Uterus (tissue), 3 donors: ENCODE measurements at regions not wholly inside any gene's neighbourhood (a gene's known extent, or its start where the extent isn't known, plus 50 kb on each side); places are given as distances from the start of the nearest gene placed in this dataset.

Source experiments
- DNase-seq, 2 donors: peaks; one replicate each; pipeline ENCODE4 v3.0.0-alpha.2; 2019 to 2020
- H3K27ac ChIP-seq, 2 donors: fragments of 200-600 bp; sonication (generic); 1 replicate in 1 of 2; 2 replicates in 1 of 2; pipeline ENCODE4 v1.5.1; 2016 to 2018
- H3K27me3 ChIP-seq, 2 donors: fragments of 200-600 bp; sonication (generic); one replicate each; pipeline ENCODE4 v1.5.1; 2018 to 2019; ENCODE audit warnings: control low read depth in 1 of 2
- H3K36me3 ChIP-seq, 2 donors: fragments of 200-600 bp; sonication (generic); one replicate each; pipeline ENCODE4 v1.5.1; 2019; ENCODE audit warnings: control low read depth in 1 of 2
- H3K4me1 ChIP-seq, 2 donors: fragments of 200-600 bp; sonication (generic); one replicate each; pipeline ENCODE4 v1.5.1; 2018 to 2019; ENCODE audit warnings: control low read depth in 1 of 2
- H3K4me3 ChIP-seq, 2 donors: fragments of 200-600 bp; sonication (generic); 1 replicate in 1 of 2; 2 replicates in 1 of 2; pipeline ENCODE4 v1.5.1; 2018 to 2019; ENCODE audit warnings: mild to moderate bottlenecking in 1 of 2
- H3K9me3 ChIP-seq, 2 donors: fragments of 200-600 bp; sonication (generic); one replicate each; pipeline ENCODE4 v1.5.1; 2019; ENCODE audit warnings: control low read depth in 1 of 2
- CTCF ChIP-seq, 4 experiments: fragments of 200-600 bp in 2 of 4; fragments of 450-650 bp in 2 of 4; sonication (generic) in 2 of 4; IDR thresholded peaks; one replicate each; pipeline ENCODE4 v1.5.1; 2016 to 2019; ENCODE audit warnings: antibody characterized with exemption in 4 of 4, mild to moderate bottlenecking in 2 of 4, moderate library complexity in 1 of 4
- POLR2A ChIP-seq, 2 donors: fragments of 450-650 bp; IDR thresholded peaks; one replicate each; pipeline ENCODE4 v1.6.1; 2016; ENCODE audit warnings: antibody characterized with exemption in 2 of 2, mild to moderate bottlenecking in 1 of 2, moderate library complexity in 1 of 2
- intact Hi-C: fragments of 100-400 bp; cut with DNase I; formaldehyde crosslinking; loops from one replicate; pipeline ENCODE4 v1.15.1; 2023; ENCODE audit warnings: low total_unique reads
- donor health status: DM: yes; HTN: yes; CAD: no.

DNA sequence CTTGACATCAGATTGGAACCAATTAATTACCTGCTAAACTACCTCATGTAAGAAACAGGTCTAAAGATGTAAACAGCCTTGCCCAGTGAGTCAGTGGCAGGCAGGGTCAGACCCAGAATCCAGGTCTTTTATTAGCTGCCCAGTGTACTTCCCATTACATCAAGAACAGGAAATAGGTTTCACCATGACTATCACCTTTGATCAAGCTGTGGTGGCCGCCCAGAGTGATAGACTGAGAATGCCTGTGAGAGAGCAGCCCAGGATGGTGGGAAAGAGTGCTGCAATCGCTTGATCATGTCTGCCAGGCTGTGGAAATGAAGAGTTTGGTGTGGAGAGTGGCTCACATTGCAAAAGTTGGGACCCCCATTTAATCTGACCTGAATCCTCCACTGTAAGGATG, 61.3 kb upstream of the PIAS1 start:
- no peaks in the 10 kb centered on the region for H3K4me1 ChIP-seq
- TF ChIP-seq POLR2A (IDR thresholded peaks at IDR 0.05) (no peak), CTCF (IDR thresholded peaks at IDR 0.05) (no peak)
- H3K27me3 ChIP-seq, result no peaks in the 10 kb centered on the region

GRCh38 chr15:67997996-67998395, 56.1 kb upstream of the PIAS1 start:
- intact Hi-C loops, result no loop called here
- Histone ChIP-seq H3K9me3 (no peaks in the 10 kb centered on the region), H3K4me1 (no peaks in the 10 kb centered on the region), H3K27me3 (no peaks in the 10 kb centered on the region), H3K4me3 (no peak overlapping the region), H3K27ac (no peak overlapping the region), H3K36me3 (no peaks in the 10 kb centered on the region)
- DNase-seq, result no peak
- TF ChIP-seq CTCF (IDR thresholded peaks at IDR 0.05), result no peak

More for the DNA sequence above, 61.3 kb upstream of the PIAS1 start:
- no peaks in the 10 kb centered on the region for H3K36me3 ChIP-seq
- intact Hi-C loops, result no loop called here
- no peak overlapping the region for H3K27ac ChIP-seq
- H3K9me3 ChIP-seq, result no peaks in the 10 kb centered on the region
- no peak overlapping the region for H3K4me3 ChIP-seq
- DNase-seq, result no peak

- Histone ChIP-seq H3K4me3 (no peak overlapping the region), H3K9me3 (no peaks in the 10 kb centered on the region), H3K36me3 (no peaks in the 10 kb centered on the region), H3K27ac (no peak overlapping the region), H3K27me3 (no peaks in the 10 kb centered on the region), H3K4me1 (no peaks in the 10 kb centered on the region)
- TF ChIP-seq POLR2A (IDR thresholded peaks at IDR 0.05) (no peak), CTCF (IDR thresholded peaks at IDR 0.05) (no peak)
- intact Hi-C loops, result no loop called here
- DNase-seq, result no peak
These were observed 55.4 kb upstream of the PIAS1 start for GRCh38 chr15:67998599-67999133.

DNA sequence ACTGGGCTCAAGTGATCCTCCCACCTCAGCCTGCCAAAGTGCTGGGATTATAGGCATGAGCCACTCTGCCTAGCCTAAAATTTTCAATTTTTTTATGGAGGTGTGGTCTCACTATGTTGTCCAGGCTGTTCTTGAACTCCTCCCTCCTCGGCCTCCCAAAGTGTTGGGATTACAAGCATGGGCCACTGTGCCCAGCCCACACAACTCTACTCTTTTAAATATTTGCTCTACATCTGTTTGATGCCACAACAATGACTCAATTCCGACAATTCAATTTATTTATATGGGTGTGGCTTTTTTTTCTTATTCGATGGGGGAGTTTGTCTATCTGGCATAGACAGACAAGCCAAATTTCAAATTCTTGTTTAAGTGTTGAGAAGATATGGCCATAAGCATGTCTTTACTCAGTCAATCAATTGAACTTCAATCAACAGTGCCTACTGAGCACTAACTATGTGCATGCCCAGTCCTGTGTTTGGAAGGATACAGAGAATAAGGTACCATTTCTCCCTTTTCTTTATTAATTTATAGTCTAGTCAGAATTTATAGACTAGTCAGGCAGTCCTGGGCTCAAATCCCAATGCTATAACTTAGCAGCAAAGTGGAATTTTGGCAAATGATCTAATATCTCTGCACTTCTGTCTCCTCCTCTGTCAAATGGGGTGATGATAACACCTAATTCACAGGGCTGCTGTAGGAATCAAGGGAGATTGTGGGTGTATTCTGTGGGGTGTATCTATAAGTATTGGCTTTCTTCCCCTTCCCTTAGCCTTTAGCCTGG, 54.6 kb upstream of the PIAS1 start:
- Histone ChIP-seq H3K36me3 (no peaks in the 10 kb centered on the region), H3K9me3 (no peaks in the 10 kb centered on the region), H3K27ac (no peak overlapping the region), H3K4me1 (no peaks in the 10 kb centered on the region), H3K27me3 (no peaks in the 10 kb centered on the region), H3K4me3 (no peak overlapping the region)
- no peak for TF ChIP-seq POLR2A (IDR thresholded peaks at IDR 0.05)
- TF ChIP-seq CTCF (IDR thresholded peaks at IDR 0.05), result no peak
- intact Hi-C loops, result no loop called here
- DNase-seq, result no peak

- H3K4me3 ChIP-seq, result no peak overlapping the region
- no peak for TF ChIP-seq POLR2A (IDR thresholded peaks at IDR 0.05)
- no peak for TF ChIP-seq CTCF (IDR thresholded peaks at IDR 0.05)
- H3K27ac ChIP-seq, result no peak overlapping the region
- H3K36me3 ChIP-seq, result no peaks in the 10 kb centered on the region
- intact Hi-C loops, result no loop called here
- DNase-seq, result no peak
- H3K27me3 ChIP-seq, result no peaks in the 10 kb centered on the region
- no peaks in the 10 kb centered on the region for H3K9me3 ChIP-seq
- H3K4me1 ChIP-seq, result no peaks in the 10 kb centered on the region
These were observed 53.4 kb upstream of the PIAS1 start for GRCh38 chr15:68000754-68001153.
